ENCODE measurements at regions not wholly inside any gene's neighbourhood (a gene's known extent, or its start where the extent isn't known, plus 50 kb on each side); places are given as distances from the start of the nearest gene placed in this dataset.

DNA sequence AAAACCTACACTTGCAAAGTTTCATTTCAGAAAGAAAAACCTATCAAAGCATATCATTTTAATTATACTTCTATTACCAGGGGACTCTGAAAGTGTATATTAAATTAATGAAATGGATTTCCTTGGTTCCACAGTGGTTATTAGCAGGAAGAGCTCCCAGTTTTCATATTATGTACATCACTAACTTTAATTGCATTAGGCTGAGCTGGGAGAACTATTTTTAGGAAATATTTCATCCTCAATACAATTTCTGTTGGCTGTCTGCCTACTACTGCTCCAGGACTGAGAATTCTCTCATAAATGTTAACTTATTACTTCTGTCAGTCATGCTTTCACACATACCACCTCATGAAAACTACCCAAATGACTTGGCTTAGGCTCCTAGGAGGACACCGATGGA is 301.4 kb downstream of the CMPK2 start:
- TF ChIP-seq, protein P1, sequence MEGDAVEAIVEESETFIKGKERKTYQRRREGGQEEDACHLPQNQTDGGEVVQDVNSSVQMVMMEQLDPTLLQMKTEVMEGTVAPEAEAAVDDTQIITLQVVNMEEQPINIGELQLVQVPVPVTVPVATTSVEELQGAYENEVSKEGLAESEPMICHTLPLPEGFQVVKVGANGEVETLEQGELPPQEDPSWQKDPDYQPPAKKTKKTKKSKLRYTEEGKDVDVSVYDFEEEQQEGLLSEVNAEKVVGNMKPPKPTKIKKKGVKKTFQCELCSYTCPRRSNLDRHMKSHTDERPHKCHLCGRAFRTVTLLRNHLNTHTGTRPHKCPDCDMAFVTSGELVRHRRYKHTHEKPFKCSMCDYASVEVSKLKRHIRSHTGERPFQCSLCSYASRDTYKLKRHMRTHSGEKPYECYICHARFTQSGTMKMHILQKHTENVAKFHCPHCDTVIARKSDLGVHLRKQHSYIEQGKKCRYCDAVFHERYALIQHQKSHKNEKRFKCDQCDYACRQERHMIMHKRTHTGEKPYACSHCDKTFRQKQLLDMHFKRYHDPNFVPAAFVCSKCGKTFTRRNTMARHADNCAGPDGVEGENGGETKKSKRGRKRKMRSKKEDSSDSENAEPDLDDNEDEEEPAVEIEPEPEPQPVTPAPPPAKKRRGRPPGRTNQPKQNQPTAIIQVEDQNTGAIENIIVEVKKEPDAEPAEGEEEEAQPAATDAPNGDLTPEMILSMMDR (conservative IDR thresholded peaks at IDR 0.05; ENCODE audit: low read length): no peak
- no peak for TF ChIP-seq EZH2phosphoT487 (IDR thresholded peaks at IDR 0.05; ENCODE audit: borderline replicate concordance)

Data from Loucy (cell line).